DOHH2 (cell line): ENCODE measurements at regions not wholly inside any gene's neighbourhood (a gene's known extent, or its start where the extent isn't known, plus 50 kb on each side); places are given as distances from the start of the nearest gene placed in this dataset.

Source experiments
- H3F3A ChIP-seq: fragments of 200-600 bp; sonication (generic), shearing (Covaris generic); 2 replicates; pipeline ENCODE4 v1.6.0; 2016; ENCODE audit warnings: antibody characterized with exemption, mild to moderate bottlenecking; ENCODE audit not compliant: control insufficient read depth, insufficient read depth
- H3K27ac ChIP-seq: fragments of 200-600 bp; sonication (generic); 2 replicates; pipeline ENCODE4 v1.5.1; 2014; ENCODE audit warnings: low read depth, mild to moderate bottlenecking, low read length, moderate library complexity
- H3K27me3 ChIP-seq: fragments of 200-600 bp; sonication (generic); 2 replicates; pipeline ENCODE4 v1.6.1; 2014; ENCODE audit warnings: mild to moderate bottlenecking, low read length, mixed read lengths; ENCODE audit not compliant: control insufficient read depth
- H3K36me3 ChIP-seq: fragments of 200-600 bp; sonication (generic); 2 replicates; pipeline ENCODE4 v1.6.1; 2014; ENCODE audit warnings: mild to moderate bottlenecking, low read length, moderate library complexity, mixed read lengths; ENCODE audit not compliant: control insufficient read depth
- H3K4me1 ChIP-seq: fragments of 200-600 bp; sonication (generic); 2 replicates; pipeline ENCODE4 v1.6.1; 2014; ENCODE audit warnings: mild to moderate bottlenecking, low read length, mixed read lengths; ENCODE audit not compliant: control insufficient read depth
- H3K4me2 ChIP-seq: fragments of 200-600 bp; sonication (generic); 2 replicates; pipeline ENCODE4 v1.6.0; 2014; ENCODE audit warnings: mild to moderate bottlenecking, low read length, moderate library complexity
- H3K4me3 ChIP-seq: fragments of 200-600 bp; sonication (generic); 2 replicates; pipeline ENCODE4 v1.5.1; 2014; ENCODE audit warnings: mild to moderate bottlenecking, low read length, mixed read lengths
- H3K79me2 ChIP-seq: fragments of 200-600 bp; sonication (generic); 2 replicates; pipeline ENCODE4 v1.6.1; 2014; ENCODE audit warnings: mild to moderate bottlenecking, low read length, mixed read lengths; ENCODE audit not compliant: control insufficient read depth
- H3K9me2 ChIP-seq: fragments of 200-600 bp; sonication (generic); replicated peaks from 2 replicates; pipeline ENCODE4 v1.6.1; 2014; ENCODE audit warnings: mild to moderate bottlenecking, low read length, mixed read lengths; ENCODE audit not compliant: control insufficient read depth
- H3K9me3 ChIP-seq: fragments of 200-600 bp; sonication (generic); 2 replicates; pipeline ENCODE4 v1.6.1; 2014; ENCODE audit warnings: antibody characterized with exemption, low read length, mixed read lengths; ENCODE audit not compliant: control insufficient read depth, insufficient read depth
- H4K20me1 ChIP-seq: fragments of 200-600 bp; sonication (generic); 2 replicates; pipeline ENCODE4 v1.6.0; 2014; ENCODE audit warnings: low read depth, mild to moderate bottlenecking, antibody characterized with exemption, low read length, moderate library complexity; ENCODE audit not compliant: control insufficient read depth, insufficient read depth
- CTCF ChIP-seq: fragments of 200-600 bp; sonication (generic); IDR thresholded peaks from one replicate; pipeline ENCODE4 v1.5.1; 2014; ENCODE audit warnings: antibody characterized with exemption, mild to moderate bottlenecking, low read depth, low read length; ENCODE audit not compliant: poor library complexity, severe bottlenecking
- EZH2phosphoT487 ChIP-seq: fragments of 200-600 bp; sonication (generic); IDR thresholded peaks from 2 replicates; pipeline ENCODE4 v1.6.1; 2017; ENCODE audit warnings: borderline replicate concordance, mild to moderate bottlenecking, antibody characterized with exemption, low read length, moderate library complexity, mixed read lengths

GRCh38 chr11:33564856-33565453 is 135.7 kb downstream of the C11orf91 start:
- no peaks in the 10 kb centered on the region for H4K20me1 ChIP-seq
- H3K4me3 ChIP-seq, result no peak overlapping the region
- H3K9me2 ChIP-seq, result no peaks in the 10 kb centered on the region
- no peaks in the 10 kb centered on the region for H3K9me3 ChIP-seq
- H3K27ac ChIP-seq, result no peak overlapping the region
- no peaks in the 10 kb centered on the region for H3K79me2 ChIP-seq
- no peak overlapping the region for H3K4me2 ChIP-seq
- H3K4me1 ChIP-seq, result no peaks in the 10 kb centered on the region
- H3K27me3 ChIP-seq, result no peaks in the 10 kb centered on the region
- no peaks in the 10 kb centered on the region for H3F3A ChIP-seq
- peaks cover 19% of the 10 kb centered on the region for H3K36me3 ChIP-seq
- TF ChIP-seq CTCF (no peak), EZH2phosphoT487 (no peak)

GRCh38 chr11:33560729-33561128 is 139.9 kb downstream of the C11orf91 start:
- Histone ChIP-seq H3K9me3 (no peaks in the 10 kb centered on the region), H3K4me3 (no peak overlapping the region), H3K36me3 (peaks cover 16% of the 10 kb centered on the region), H3K9me2 (no peaks in the 10 kb centered on the region), H3K27ac (no peak overlapping the region), H3K27me3 (no peaks in the 10 kb centered on the region), H3K4me2 (no peak overlapping the region), H4K20me1 (no peaks in the 10 kb centered on the region), H3F3A (no peaks in the 10 kb centered on the region), H3K4me1 (no peaks in the 10 kb centered on the region), H3K79me2 (no peaks in the 10 kb centered on the region)
- TF ChIP-seq CTCF (no peak), EZH2phosphoT487 (no peak)

- H3K27ac ChIP-seq, result no peak overlapping the region
- H3K27me3 ChIP-seq, result no peaks in the 10 kb centered on the region
- peaks cover 21% of the 10 kb centered on the region for H3K36me3 ChIP-seq
- H3K4me2 ChIP-seq, result no peak overlapping the region
- no peaks in the 10 kb centered on the region for H3K4me1 ChIP-seq
- H4K20me1 ChIP-seq, result no peaks in the 10 kb centered on the region
- no peaks in the 10 kb centered on the region for H3K9me2 ChIP-seq
- H3K79me2 ChIP-seq, result no peaks in the 10 kb centered on the region
- no peak overlapping the region for H3K4me3 ChIP-seq
- TF ChIP-seq EZH2phosphoT487 (no peak), CTCF (no peak)
- H3F3A ChIP-seq, result no peaks in the 10 kb centered on the region
- no peaks in the 10 kb centered on the region for H3K9me3 ChIP-seq
Measured at GRCh38 chr11:33559567-33559966, 141.1 kb downstream of the C11orf91 start.
